ENCODE measurements at regions not wholly inside any gene's neighbourhood (a gene's known extent, or its start where the extent isn't known, plus 50 kb on each side); places are given as distances from the start of the nearest gene placed in this dataset.

- DNase-seq (ENCODE audit: low spot score), result no peak
- Histone ChIP-seq H3K4me3 (no peak overlapping the region), H3K27ac (no peak overlapping the region)
- TF ChIP-seq, protein P1, sequence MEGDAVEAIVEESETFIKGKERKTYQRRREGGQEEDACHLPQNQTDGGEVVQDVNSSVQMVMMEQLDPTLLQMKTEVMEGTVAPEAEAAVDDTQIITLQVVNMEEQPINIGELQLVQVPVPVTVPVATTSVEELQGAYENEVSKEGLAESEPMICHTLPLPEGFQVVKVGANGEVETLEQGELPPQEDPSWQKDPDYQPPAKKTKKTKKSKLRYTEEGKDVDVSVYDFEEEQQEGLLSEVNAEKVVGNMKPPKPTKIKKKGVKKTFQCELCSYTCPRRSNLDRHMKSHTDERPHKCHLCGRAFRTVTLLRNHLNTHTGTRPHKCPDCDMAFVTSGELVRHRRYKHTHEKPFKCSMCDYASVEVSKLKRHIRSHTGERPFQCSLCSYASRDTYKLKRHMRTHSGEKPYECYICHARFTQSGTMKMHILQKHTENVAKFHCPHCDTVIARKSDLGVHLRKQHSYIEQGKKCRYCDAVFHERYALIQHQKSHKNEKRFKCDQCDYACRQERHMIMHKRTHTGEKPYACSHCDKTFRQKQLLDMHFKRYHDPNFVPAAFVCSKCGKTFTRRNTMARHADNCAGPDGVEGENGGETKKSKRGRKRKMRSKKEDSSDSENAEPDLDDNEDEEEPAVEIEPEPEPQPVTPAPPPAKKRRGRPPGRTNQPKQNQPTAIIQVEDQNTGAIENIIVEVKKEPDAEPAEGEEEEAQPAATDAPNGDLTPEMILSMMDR (IDR thresholded peaks at IDR 0.05), result no peak
Observed at GRCh38 chr12:78442454-78442801, 422.1 kb upstream of the SYT1 start.

GRCh38 chr12:78446555-78446954 lies 418.0 kb upstream of the SYT1 start:
- H3K4me3 ChIP-seq, result no peak overlapping the region
- no peak for DNase-seq (ENCODE audit: low spot score)
- TF ChIP-seq, protein P1 (IDR thresholded peaks at IDR 0.05), result no peak
- no peak overlapping the region for H3K27ac ChIP-seq

DNA sequence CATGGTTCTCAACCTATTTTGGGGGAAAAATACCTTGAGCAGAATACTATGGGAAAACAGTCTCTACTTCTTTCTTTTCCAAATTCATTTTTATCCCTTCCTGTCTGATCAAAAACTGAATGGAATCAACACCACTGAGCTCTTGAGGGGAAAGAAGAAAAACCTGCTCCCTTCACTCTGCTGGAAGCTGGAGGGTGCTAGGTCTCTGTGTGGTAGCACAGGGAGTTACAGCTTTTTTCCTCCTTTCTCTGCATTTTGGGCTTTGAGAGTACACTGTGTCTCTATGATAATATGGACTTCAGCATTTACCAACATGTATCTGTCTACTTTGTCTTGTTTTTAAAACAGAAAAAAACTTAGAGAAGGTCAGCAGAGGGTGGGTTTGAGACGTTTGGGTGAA lies 417.2 kb upstream of the SYT1 start:
- no peak for DNase-seq (ENCODE audit: low spot score)
- Histone ChIP-seq H3K4me3 (no peak overlapping the region), H3K27ac (no peak overlapping the region)
- TF ChIP-seq, protein P1 (IDR thresholded peaks at IDR 0.05), result no peak

GRCh38 chr12:78448692-78449091 lies 415.9 kb upstream of the SYT1 start:
- Histone ChIP-seq H3K27ac (no peak overlapping the region), H3K4me3 (no peak overlapping the region)
- DNase-seq (ENCODE audit: low spot score), result no peak
- TF ChIP-seq, protein P1 (IDR thresholded peaks at IDR 0.05), result no peak

- Histone ChIP-seq H3K27ac (no peak overlapping the region), H3K4me3 (no peak overlapping the region)
- TF ChIP-seq, protein P1 (IDR thresholded peaks at IDR 0.05), result no peak
- DNase-seq (ENCODE audit: low spot score), result no peak
Observed at GRCh38 chr12:78455991-78456390, 408.6 kb upstream of the SYT1 start.

DNA sequence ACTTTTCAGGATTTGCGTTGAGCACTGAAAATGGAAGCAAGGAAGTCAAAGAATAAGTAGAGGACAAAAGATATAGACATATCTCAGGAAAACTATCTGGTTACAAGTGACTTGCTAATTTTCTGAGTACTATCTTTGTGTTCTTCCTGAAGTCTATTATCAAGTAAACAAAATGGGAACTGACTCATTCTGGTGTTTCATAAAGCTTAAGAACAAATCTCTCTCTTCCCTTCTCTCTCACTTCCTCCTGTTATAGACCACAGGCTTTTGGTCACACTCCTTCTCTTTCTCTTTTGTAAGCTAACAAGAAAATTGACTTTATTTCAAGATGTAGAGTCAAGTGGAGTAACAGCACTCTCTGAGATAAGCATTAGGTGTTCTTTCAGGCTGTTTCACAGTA lies 406.6 kb upstream of the SYT1 start:
- no peak overlapping the region for H3K4me3 ChIP-seq
- TF ChIP-seq, protein P1 (IDR thresholded peaks at IDR 0.05), result no peak
- no peak for DNase-seq (ENCODE audit: low spot score)
- H3K27ac ChIP-seq, result no peak overlapping the region

DNA sequence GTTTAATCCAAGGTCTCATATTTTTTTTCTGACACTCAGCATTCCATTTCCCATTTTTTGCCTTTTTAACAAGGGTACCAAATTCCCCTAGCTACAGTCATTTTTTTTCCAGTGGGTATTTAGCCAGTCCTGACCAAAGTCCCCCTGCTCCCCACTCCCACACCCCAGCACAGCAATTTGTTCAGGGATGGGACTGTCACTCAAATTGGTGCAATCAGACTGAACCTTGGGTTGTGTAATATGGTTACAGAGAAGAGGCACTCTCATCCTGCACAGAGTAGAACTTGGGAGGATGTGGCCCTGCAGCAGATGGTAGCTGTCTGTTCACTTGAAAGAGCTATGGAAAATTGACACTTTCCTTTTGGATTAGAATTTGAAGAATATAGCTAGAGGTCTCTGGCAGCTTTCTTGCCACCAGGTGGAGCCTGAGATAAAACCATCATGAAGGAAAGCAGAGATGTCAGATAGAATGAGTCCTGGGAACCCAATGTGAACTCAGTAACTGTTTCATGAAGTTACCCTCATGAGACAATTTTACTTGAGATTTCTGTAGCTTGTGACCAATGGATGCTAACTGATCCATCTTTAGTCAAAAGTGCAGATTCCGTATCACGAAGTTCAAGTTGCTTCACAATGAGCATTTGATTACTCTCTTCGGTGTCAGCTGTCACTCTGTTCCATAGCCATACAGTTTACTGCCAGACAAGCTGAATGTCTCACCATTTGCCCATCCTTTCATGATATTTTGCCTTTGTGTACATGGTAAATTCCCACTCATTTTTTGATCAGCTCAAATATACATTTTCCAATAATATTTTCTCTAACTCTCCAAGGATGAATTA lies 394.0 kb upstream of the SYT1 start:
- TF ChIP-seq, protein P1 (IDR thresholded peaks at IDR 0.05), result peak; percentile 19
- Histone ChIP-seq H3K4me3 (no peak overlapping the region), H3K27ac (no peak overlapping the region)
- no peak for DNase-seq (ENCODE audit: low spot score)
